ENCODE measurements at regions not wholly inside any gene's neighbourhood (a gene's known extent, or its start where the extent isn't known, plus 50 kb on each side); places are given as distances from the start of the nearest gene placed in this dataset.
"Not testable (repeated sequence)": the region's sequence is repeated elsewhere in the genome, so short reads cannot be mapped to it uniquely, and the experiment has no call there.

DNA sequence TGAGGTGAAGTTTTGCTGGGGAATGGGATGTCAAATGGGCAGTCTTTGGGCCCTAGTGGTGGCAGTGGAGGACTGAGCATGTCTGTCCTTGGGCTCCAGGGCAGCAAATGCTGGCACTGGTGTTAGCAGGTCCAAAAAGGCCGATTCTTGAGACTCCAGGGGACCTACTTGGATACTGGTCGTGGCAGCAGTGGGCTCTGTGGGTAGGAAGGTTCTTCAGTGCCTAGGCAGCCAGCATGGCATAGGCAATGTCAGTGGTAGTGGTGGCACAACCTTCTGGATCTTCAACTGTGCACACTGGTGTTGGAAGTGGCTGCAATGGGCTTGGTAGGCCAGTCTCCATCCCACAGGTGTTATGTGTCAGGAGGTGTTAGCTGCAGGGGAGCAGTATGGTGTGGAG is 334.7 kb upstream of the KITLG start:
- DNase-seq (ENCODE audit: low read depth in 2 of 2, low spot score in 1 of 2), result no peak

- DNase-seq (ENCODE audit: low read depth in 2 of 2, low spot score in 1 of 2), result no peak
Measured at GRCh38 chr12:88909510-88909909, 329.2 kb upstream of the KITLG start.

- DNase-seq (ENCODE audit: low read depth in 2 of 2, low spot score in 1 of 2), result no peak
Measured at GRCh38 chr12:88908345-88908744, 328.1 kb upstream of the KITLG start.

- no peak for DNase-seq (ENCODE audit: low read depth in 2 of 2, low spot score in 1 of 2)
Measured at GRCh38 chr12:88904705-88905104, 324.4 kb upstream of the KITLG start.

DNA sequence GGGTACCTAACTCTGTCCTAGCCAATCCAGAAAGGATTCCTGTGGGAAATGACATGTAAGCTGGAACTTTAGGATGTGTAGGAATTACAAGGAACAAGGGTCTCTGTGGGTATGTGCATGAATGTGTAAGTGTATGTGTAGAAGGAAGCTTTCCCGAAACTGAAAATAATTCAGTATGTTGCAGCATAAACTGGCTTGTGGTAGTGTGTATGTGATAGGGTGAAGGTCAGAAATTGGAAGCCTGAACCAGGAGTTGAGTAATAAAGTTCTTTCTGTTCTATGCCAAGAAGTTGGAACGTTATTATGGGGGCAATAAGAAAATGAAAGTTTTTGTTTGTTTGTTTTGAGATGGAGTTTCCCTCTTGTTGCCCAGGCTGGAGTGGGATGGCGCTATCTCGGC is 323.1 kb upstream of the KITLG start:
- no peak for DNase-seq (ENCODE audit: low read depth in 2 of 2, low spot score in 1 of 2)

DNA sequence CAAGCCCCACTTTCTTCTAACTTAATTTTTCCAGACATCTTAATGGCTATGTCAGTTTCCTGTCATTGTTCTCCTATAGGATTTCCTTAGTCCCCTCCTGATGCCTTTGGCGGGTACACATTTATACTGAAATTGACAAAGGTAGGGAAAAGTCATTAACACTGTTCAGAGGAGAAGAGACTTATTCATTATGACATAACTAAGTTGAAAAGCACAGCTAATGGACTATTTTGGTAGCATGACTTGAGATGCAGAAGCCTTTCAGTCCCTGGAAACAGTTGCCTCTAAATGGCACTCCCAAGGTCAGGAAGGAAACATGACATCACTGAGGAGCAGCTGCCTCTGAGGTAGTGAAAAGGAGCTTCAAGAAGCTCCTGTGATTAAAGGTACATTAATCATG is 317.5 kb upstream of the KITLG start:
- DNase-seq (ENCODE audit: low read depth in 2 of 2, low spot score in 1 of 2), result no peak

GRCh38 chr12:88896958-88897357 is 316.7 kb upstream of the KITLG start:
- DNase-seq (ENCODE audit: low read depth in 2 of 2, low spot score in 1 of 2), result no peak

- DNase-seq (ENCODE audit: low read depth in 2 of 2, low spot score in 1 of 2), result no peak
Measured at GRCh38 chr12:88895634-88896033, 315.4 kb upstream of the KITLG start.

- DNase-seq (ENCODE audit: low read depth in 2 of 2, low spot score in 1 of 2), result no peak
Measured at GRCh38 chr12:88893801-88894200, 313.5 kb upstream of the KITLG start.

GRCh38 chr12:88891434-88891833 is 311.2 kb upstream of the KITLG start:
- not testable (repeated sequence) for DNase-seq (ENCODE audit: low read depth in 2 of 2, low spot score in 1 of 2)

GRCh38 chr12:88889326-88890110 is 309.2 kb upstream of the KITLG start:
- DNase-seq (ENCODE audit: low read depth in 2 of 2, low spot score in 1 of 2), result no peak

- DNase-seq (ENCODE audit: low read depth in 2 of 2, low spot score in 1 of 2), result no peak
Measured at GRCh38 chr12:88884600-88884999, 304.3 kb upstream of the KITLG start.

GRCh38 chr12:88882662-88883061 is 302.4 kb upstream of the KITLG start:
- no peak for DNase-seq (ENCODE audit: low read depth in 2 of 2, low spot score in 1 of 2)

GRCh38 chr12:88880051-88880450 is 299.8 kb upstream of the KITLG start:
- no peak for DNase-seq (ENCODE audit: low read depth in 2 of 2, low spot score in 1 of 2)

DNA sequence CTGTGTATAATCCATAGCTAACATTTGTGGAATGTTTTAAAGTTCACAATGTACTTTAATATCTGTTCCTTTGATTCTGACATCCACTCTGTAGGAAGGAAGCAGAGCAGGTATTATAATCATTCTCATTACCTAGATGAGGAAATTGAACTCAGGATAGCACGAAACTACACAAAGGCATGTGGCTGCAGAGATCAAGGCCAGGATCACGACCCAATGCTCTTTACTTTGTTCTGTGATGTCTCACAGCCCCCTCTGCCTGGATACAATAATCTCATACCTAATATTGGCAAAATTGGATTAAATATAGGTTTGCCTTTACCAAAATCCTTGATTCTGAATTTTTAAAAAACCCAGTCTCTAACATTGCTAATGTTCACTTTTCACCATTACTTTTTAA is 298.0 kb upstream of the KITLG start:
- DNase-seq (ENCODE audit: low read depth in 2 of 2, low spot score in 1 of 2), result no peak

DNA sequence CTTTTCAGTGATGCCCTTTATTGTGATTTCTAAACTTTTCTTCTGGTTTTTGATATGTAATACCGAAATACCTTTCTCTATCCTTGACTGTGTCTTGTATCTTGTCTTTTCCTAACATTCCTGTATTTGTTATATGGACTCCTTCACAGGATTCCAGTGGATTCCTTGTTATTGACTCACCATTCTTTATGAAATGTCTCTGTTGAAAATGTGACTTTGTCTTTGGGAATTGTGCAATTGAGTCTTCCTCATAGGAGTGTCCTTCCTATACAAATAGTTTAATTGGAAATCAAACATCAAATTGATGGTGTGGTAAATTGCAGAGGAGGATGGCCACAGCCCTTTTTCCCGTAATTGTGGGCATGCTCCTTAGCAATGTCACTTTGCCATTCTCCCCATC is 296.6 kb upstream of the KITLG start:
- no peak for DNase-seq (ENCODE audit: low read depth in 2 of 2, low spot score in 1 of 2)

DNA sequence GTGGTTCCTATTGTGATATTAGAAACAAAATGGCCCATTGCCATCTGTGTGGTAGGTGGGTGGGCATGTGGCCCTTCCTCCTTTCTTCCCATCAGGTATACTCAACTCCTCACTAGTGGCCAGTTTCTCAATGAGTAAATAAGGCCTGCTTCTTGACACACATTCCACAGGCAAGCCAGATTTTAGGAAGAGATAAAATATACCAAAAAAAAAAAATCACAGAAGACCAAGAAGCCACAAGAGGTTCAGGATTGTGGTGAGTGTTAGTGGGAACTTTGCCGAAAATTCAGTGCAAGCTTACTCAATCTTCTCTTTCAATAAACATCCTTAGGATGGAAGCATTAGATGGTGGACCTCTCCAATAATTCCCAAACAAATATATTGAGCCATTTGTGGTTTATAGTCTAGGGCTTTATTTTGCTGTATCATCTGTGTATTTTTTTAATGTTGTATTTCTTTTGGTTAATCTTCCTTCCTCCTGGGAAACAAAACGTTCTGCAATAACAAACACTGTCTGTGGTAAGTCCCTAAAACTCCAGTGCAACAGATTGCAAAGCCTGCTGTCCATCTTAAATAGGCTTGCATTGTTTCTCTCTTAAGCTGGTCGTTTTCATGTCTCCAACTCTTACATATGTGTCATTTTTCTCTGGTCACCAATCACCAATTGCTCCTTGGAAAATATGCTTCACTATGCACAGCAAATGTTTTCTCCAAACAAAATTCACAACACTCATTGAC is 289.9 kb upstream of the KITLG start:
- no peak for DNase-seq (ENCODE audit: low read depth in 2 of 2, low spot score in 1 of 2)

DNA sequence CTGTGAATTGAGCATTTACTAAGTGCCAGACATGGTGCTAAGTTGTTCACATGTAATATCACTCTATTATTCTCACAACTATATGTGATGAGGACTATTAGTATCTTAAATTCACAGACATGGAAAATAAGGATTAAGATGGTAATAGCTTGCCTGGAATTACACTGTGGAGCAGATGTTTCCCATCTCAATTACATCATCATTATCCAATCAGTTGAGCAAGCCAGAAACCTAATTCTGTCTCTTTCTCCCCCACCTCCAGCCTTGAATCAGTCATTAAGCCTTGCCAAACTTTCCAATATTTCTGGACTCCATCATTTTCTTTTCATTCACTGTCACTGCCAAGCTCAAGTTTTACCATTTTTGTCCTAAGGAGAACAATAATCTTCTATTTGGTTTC is 287.8 kb upstream of the KITLG start:
- DNase-seq (ENCODE audit: low read depth in 2 of 2, low spot score in 1 of 2), result no peak

DNA sequence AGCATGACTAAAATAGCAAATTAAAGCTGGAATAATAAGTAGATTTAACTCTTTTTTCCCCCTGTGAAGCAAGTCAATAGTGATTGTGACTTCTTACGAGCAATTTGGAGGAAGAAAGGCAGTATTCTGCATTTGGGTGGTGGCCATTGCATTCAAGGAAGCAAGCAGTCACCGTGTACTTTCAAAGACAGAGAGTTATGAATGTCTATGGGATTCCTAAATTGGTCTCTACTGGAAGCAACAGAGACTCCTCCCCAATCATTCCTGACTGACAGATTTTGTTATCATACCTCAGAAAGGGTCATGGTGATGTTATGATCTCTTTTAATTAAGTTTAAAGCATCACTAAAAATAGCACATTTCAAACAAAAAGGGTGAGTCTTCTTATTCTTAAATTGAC is 287.2 kb upstream of the KITLG start:
- no peak for DNase-seq (ENCODE audit: low read depth in 2 of 2, low spot score in 1 of 2)

- DNase-seq (ENCODE audit: low read depth in 2 of 2, low spot score in 1 of 2), result no peak
Measured at GRCh38 chr12:88866881-88867280, 286.6 kb upstream of the KITLG start.

DNA sequence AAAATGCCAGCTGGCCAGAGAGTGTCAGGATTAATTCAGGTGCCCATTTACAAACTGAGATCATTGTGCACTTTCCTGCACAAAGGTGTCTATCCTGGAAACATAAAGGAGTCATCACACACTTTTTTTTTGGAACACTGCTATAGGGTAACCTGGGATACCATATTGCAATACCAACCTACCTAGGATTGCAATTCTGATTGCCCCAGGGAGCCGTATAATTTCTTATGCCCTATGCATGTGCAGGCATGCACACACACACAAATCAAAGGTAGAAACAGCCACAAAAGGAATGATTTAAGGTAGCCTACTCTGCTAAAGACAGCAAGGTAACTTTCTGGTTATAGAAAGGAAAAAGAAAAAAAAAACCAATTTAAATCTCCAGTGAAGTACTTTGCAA is 285.3 kb upstream of the KITLG start:
- DNase-seq (ENCODE audit: low read depth in 2 of 2, low spot score in 1 of 2), result no peak

DNA sequence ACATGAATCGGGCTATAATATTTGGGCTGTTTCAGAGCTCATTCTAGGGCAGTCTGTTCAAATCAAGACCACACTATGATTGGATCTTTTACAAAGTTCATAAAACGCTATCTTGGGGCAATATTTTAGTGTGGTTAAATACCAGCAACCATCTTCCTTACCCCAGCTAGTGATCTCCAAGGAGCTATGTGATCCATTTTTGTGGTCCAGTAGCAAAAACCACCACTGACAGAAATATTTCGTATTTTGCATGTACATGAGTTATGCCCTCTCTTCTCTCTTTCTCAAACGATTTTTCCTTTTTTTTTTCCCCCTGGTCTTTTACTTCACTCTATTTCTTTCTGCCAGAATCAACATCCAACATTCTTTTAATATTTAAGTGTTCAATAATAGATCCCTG is 280.6 kb upstream of the KITLG start:
- no peak for DNase-seq (ENCODE audit: low read depth in 2 of 2, low spot score in 1 of 2)

DNA sequence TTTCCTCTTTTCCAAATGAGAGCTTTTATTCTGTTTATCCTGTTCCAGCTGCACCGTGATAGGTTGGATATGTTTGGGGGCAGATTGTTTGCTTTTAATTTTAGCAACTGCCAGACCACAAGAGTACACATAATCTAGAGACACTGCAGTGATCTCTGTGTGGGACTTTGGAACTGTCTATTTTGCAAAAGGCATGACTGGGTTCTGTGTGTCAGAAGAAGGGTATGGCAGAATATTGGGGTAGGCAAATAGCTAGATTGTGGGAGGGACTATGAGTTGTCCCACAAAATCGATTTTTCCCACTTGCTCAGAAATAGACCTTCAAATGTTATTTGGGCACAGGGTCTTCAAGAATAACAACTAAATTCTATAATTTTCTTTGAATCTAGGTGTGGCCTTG is 275.9 kb upstream of the KITLG start:
- DNase-seq (ENCODE audit: low read depth in 2 of 2, low spot score in 1 of 2), result no peak
